Aorta (tissue), 5 donors: ENCODE measurements at regions not wholly inside any gene's neighbourhood (a gene's known extent, or its start where the extent isn't known, plus 50 kb on each side); places are given as distances from the start of the nearest gene placed in this dataset.

Experiments used
- ATAC-seq: fragments of 200-7000 bp; cut with Tn5 transposase; one replicate; pipeline ENCODE4 v1.9.1; 2022; ENCODE audit warnings: moderate library complexity; ENCODE audit not compliant: low FRiP score
- DNase-seq, 2 donors: peaks; one replicate each; pipeline ENCODE4 v3.0.0-alpha.2; 2020
- H3K27ac ChIP-seq, 2 donors: one replicate each; pipeline ENCODE4 v1.5.1; 2013; ENCODE audit warnings: low read length in 2 of 2, mild to moderate bottlenecking in 2 of 2, moderate library complexity in 2 of 2, control low read depth in 1 of 2, inconsistent platforms in 1 of 2, low read depth in 1 of 2
- H3K27me3 ChIP-seq, 2 donors: one replicate each; pipeline ENCODE4 v1.6.1; 2013; ENCODE audit warnings: control low read depth in 1 of 2, low read length in 1 of 2, mild to moderate bottlenecking in 1 of 2, moderate library complexity in 1 of 2; ENCODE audit not compliant: insufficient read depth in 2 of 2, control insufficient read depth in 1 of 2
- H3K36me3 ChIP-seq, 2 donors: one replicate each; pipeline ENCODE4 v1.6.1; 2013; ENCODE audit warnings: control low read depth in 1 of 2, low read length in 1 of 2, mild to moderate bottlenecking in 1 of 2; ENCODE audit not compliant: insufficient read depth in 2 of 2, control insufficient read depth in 1 of 2
- H3K4me1 ChIP-seq, 2 donors: one replicate each; pipeline ENCODE4 v1.6.1; 2013; ENCODE audit warnings: low read length in 2 of 2, control low read depth in 1 of 2, mild to moderate bottlenecking in 1 of 2, moderate library complexity in 1 of 2; ENCODE audit not compliant: insufficient read depth in 2 of 2, control insufficient read depth in 1 of 2
- H3K4me3 ChIP-seq, 2 donors: one replicate each; pipeline ENCODE4 v1.5.1; 2013; ENCODE audit warnings: low read length in 2 of 2, control low read depth in 1 of 2, mild to moderate bottlenecking in 1 of 2
- H3K9me3 ChIP-seq: one replicate; pipeline ENCODE4 v1.6.1; 2013; ENCODE audit warnings: mild to moderate bottlenecking, low read length; ENCODE audit not compliant: control insufficient read depth
- WGBS, 2 donors: extraction: QIAGEN DNeasy Blood & Tissue Kit; methylation state at CpG; one replicate each; pipeline ENCODE4 v1.1.7; 2013; 5-methylcytosine and 5-hydroxymethylcytosine counted together
- intact Hi-C, 2 donors: fragments of 100-400 bp; cut with DNase I; formaldehyde crosslinking; loops; one replicate each; pipeline versions ENCODE4 v1.14.2 to v1.15.0; 2022
- donor health status: healthy with polysubstance abuse.
- donor health status: Bipolar disorder and iron deficiency.
- donor health status: DM: no; HTN: no; CAD: no.
- donor health status: DM: no; HTN: no; CAD: no.
- donor health status: DM: yes; HTN: yes; CAD: no.

GRCh38 chr4:63556332-63556731, 852.9 kb downstream of the TECRL start:
- no peak overlapping the region for H3K4me3 ChIP-seq
- no peaks in the 10 kb centered on the region for H3K4me1 ChIP-seq
- H3K36me3 ChIP-seq: no peaks in the 10 kb centered on the region
- no peak for DNase-seq
- no peak overlapping the region for H3K27ac ChIP-seq
- H3K27me3 ChIP-seq: no peaks in the 10 kb centered on the region
- H3K9me3 ChIP-seq: peaks cover 2% of the 10 kb centered on the region
- ATAC-seq: no peak
- intact Hi-C loops: no loop called here
- 73 to 75% methylated on average over 4 of the region's 4 CpGs for WGBS, 2 donors

DNA sequence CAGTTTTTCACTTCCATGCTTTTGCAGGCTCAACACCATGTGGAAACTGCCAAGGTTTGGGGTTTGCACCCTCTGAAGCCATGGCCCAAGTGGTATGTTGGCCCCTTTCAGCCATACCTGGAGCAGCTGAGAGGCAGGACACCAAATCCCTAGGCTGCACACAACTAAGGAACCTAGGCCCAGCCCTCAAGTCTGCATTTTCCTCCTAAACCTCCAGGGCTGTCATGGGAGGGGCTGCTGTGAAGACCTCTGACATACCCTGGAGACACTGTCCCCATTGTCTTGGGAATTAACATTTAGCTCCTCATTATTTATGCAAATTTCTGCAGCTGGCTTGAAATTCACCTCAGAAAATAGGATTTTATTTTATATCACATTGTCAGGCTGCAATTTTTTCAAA, 856.1 kb downstream of the TECRL start:
- intact Hi-C loops: no loop called here
- no peaks in the 10 kb centered on the region for H3K4me1 ChIP-seq

DNA sequence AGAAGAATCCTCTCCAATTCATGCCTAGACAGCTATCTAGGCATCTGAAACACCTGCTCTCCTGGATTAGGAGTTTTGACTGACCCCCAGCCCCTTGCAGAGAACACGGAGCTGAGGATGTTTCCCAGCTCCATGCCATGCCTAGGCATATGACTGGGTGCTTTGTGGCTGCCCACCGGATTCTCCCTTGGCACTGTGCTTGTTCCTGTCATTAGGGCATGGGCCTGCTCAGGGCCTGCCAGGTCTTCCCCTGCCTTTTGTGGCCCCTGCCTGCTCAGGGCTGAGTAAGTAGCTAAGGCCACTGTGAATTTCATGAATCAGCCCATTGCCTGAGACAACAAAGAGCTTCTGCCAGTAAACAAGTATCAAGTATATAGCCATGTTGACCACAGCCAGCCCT, 867.4 kb downstream of the TECRL start:
- no peaks in the 10 kb centered on the region for H3K4me1 ChIP-seq
- no peaks in the 10 kb centered on the region for H3K27me3 ChIP-seq
- intact Hi-C loops: no loop called here
- peaks cover 7% of the 10 kb centered on the region for H3K9me3 ChIP-seq
- ATAC-seq (no peak), DNase-seq (no peak)
- no peak overlapping the region for H3K4me3 ChIP-seq
- H3K27ac ChIP-seq: no peak overlapping the region
- WGBS, 2 donors: 80% methylated on average over 2 of the region's 2 CpGs
- H3K36me3 ChIP-seq: no peaks in the 10 kb centered on the region

More for the DNA sequence above, 856.1 kb downstream of the TECRL start:
- Histone ChIP-seq H3K4me3 (no peak overlapping the region), H3K36me3 (no peaks in the 10 kb centered on the region), H3K27ac (no peak overlapping the region), H3K27me3 (no peaks in the 10 kb centered on the region), H3K9me3 (peaks cover 2% of the 10 kb centered on the region)
- no peak for ATAC-seq
- DNase-seq: no peak

DNA sequence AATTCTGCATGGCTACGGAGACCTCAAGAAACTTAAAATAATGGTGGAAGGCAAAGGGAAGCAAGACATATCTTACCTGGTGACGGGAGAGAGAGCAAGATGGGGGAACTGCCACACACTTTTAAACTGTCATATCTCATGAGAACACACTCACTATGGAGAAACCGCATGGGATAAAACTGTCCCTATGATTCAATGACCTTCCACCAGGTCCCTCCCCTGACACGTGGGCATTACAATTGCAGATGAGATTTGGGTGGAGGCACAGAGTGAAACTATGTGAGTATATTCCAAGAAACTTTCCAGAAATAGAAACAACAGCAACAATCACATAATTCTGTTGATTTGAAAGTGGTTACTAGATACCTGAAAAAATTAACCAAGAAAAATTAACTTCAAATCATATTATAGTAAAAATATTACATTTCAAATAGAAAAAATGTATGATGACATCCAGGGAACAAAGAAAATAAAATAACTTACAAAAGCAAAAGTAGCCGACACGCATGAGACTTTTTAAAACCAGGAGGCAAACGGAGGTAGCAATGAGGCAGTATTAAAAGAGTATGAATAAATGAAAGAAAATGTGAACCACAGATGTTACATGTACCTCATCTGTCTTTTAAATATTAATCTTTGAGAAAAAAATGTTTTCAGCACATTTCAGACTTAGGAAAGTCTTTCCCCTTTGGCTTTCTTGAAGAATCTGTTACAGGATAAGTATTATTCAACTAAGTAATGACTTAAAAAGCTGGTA, 879.5 kb downstream of the TECRL start:
- intact Hi-C loops: no loop called here
- no peaks in the 10 kb centered on the region for H3K4me1 ChIP-seq
- DNase-seq: no peak
- H3K4me3 ChIP-seq: no peak overlapping the region
- H3K27ac ChIP-seq: no peak overlapping the region
- H3K27me3 ChIP-seq: no peaks in the 10 kb centered on the region
- no peaks in the 10 kb centered on the region for H3K9me3 ChIP-seq
- WGBS, 2 donors: 45 to 48% methylated on average over 7 of the region's 7 CpGs
- ATAC-seq: no peak
- no peaks in the 10 kb centered on the region for H3K36me3 ChIP-seq

- no peak for ATAC-seq
- intact Hi-C loops: no loop called here
Measured at GRCh38 chr4:63528256-63528991, 880.8 kb downstream of the TECRL start.

GRCh38 chr4:63526251-63526650, 883.0 kb downstream of the TECRL start:
- no peak overlapping the region for H3K27ac ChIP-seq
- no peaks in the 10 kb centered on the region for H3K4me1 ChIP-seq
- intact Hi-C loops: no loop called here
- no peak overlapping the region for H3K4me3 ChIP-seq
- WGBS, 2 donors: 87 to 95% methylated on average over 1 of the region's 1 CpG
- H3K9me3 ChIP-seq: no peaks in the 10 kb centered on the region
- H3K36me3 ChIP-seq: no peaks in the 10 kb centered on the region
- H3K27me3 ChIP-seq: no peaks in the 10 kb centered on the region
- DNase-seq (no peak), ATAC-seq (no peak)

More at GRCh38 chr4:63528256-63528991, 880.8 kb downstream of the TECRL start:
- Histone ChIP-seq H3K9me3 (no peaks in the 10 kb centered on the region), H3K27ac (no peak overlapping the region), H3K4me3 (no peak overlapping the region), H3K36me3 (no peaks in the 10 kb centered on the region), H3K27me3 (no peaks in the 10 kb centered on the region), H3K4me1 (no peaks in the 10 kb centered on the region)
- no peak for DNase-seq
- 19 to 31% methylated on average over 4 of the region's 4 CpGs for WGBS, 2 donors

- Histone ChIP-seq H3K4me3 (no peak overlapping the region), H3K9me3 (no peaks in the 10 kb centered on the region), H3K4me1 (no peaks in the 10 kb centered on the region), H3K27ac (no peak overlapping the region), H3K36me3 (no peaks in the 10 kb centered on the region), H3K27me3 (no peaks in the 10 kb centered on the region)
- ATAC-seq (no peak), DNase-seq (no peak)
- WGBS, 2 donors: 51 to 58% methylated on average over 1 of the region's 1 CpG
- intact Hi-C loops: no loop called here
Measured at GRCh38 chr4:63524764-63525163, 884.5 kb downstream of the TECRL start.

DNA sequence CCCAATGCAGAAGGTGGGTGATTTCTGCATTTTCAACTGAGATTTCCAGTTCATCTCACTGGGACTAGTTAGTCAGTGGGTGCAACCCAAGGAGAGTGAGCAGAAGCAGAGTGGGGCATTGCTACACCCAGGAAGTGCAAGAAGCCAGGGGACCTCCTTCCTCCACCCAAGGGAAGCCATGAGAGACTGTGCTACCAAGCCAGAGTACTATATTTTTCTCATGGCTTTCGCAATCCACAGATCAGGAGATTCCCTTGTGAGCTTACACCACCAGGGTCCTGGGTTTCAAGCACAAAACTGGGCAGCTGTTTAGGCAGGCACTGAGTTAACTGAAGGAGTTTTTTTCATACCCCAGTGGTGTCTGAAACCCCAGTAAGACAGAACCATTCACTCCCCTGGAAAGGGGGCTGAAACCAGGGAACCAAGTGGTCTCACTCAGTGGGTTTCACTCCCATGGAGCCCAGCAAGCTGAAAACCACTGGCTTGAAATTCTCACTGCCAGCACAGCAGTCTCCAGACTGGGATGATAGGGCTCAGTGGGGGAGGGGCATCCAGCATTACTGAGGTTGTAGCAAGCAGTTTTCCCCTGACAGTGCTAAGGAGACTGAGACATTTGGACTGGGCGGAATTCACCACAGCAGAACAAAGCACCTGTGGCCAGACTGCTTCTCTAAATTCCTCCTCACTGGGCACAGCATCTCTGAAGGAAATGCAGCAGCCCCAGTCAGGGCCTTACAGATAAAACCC, 903.4 kb downstream of the TECRL start:
- Histone ChIP-seq H3K9me3 (no peaks in the 10 kb centered on the region), H3K27ac (no peak overlapping the region), H3K36me3 (no peaks in the 10 kb centered on the region), H3K4me3 (no peak overlapping the region), H3K27me3 (no peaks in the 10 kb centered on the region), H3K4me1 (no peaks in the 10 kb centered on the region)
- intact Hi-C loops: no loop called here
- ATAC-seq: no peak
- DNase-seq: peak in 1 of 2 donors; percentile 17
- 80 to 88% methylated on average over 2 of the region's 2 CpGs for WGBS, 2 donors
